ENCODE measurements at regions not wholly inside any gene's neighbourhood (a gene's known extent, or its start where the extent isn't known, plus 50 kb on each side); places are given as distances from the start of the nearest gene placed in this dataset.

DNA sequence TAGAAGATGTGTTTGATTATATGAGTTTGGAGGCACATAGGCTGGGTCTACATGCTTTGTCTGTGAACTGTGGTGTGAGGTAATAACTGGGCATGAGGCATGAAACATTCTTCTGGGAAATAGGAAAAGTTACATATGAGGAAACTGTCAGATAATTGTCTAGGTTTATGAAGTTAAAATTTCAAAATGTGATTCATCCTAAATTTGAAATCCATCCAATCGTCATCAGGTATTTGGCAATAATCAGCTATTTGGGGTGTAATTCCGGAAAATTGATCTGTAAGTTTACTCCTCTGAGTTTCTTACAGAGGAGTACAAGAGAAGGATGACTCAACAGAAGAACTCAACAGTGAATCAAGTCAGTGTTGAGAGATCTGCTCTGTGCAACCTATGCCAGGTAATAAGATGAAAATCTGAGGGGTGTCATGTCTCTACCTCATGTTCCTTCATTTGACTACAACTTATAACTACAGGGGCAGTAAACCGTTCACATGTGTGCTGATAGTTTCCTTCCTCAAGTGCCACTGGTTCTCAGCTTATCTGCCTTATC is 1171.6 kb upstream of the CDH18 start:
- TF ChIP-seq, protein P1, sequence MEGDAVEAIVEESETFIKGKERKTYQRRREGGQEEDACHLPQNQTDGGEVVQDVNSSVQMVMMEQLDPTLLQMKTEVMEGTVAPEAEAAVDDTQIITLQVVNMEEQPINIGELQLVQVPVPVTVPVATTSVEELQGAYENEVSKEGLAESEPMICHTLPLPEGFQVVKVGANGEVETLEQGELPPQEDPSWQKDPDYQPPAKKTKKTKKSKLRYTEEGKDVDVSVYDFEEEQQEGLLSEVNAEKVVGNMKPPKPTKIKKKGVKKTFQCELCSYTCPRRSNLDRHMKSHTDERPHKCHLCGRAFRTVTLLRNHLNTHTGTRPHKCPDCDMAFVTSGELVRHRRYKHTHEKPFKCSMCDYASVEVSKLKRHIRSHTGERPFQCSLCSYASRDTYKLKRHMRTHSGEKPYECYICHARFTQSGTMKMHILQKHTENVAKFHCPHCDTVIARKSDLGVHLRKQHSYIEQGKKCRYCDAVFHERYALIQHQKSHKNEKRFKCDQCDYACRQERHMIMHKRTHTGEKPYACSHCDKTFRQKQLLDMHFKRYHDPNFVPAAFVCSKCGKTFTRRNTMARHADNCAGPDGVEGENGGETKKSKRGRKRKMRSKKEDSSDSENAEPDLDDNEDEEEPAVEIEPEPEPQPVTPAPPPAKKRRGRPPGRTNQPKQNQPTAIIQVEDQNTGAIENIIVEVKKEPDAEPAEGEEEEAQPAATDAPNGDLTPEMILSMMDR (conservative IDR thresholded peaks at IDR 0.05), result no peak
- TF ChIP-seq ZFX (IDR thresholded peaks at IDR 0.05), result no peak
